ENCODE measurements at regions not wholly inside any gene's neighbourhood (a gene's known extent, or its start where the extent isn't known, plus 50 kb on each side); places are given as distances from the start of the nearest gene placed in this dataset.
"Not testable (repeated sequence)": the region's sequence is repeated elsewhere in the genome, so short reads cannot be mapped to it uniquely, and the experiment has no call there.

DNA sequence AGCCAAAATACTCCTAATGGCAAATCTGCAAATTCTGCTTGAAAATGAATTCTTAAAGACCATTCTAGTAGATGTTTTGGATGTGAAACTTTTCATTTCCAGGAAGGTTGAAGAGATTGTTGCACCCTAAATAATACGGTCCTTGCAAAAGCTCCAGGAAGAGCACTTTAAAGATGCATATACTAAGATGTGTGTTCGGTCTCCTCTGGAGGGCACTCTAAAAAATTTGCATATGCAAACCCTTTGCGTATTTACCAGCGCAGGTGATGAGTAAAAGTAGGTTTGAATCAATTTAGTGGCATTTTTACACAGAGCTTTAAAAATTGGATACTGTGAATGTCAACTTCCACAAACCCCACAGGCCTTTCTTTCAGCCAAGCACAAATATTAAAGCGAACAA is 378.1 kb upstream of the SORCS1 start:
- DNase-seq = no peak

DNA sequence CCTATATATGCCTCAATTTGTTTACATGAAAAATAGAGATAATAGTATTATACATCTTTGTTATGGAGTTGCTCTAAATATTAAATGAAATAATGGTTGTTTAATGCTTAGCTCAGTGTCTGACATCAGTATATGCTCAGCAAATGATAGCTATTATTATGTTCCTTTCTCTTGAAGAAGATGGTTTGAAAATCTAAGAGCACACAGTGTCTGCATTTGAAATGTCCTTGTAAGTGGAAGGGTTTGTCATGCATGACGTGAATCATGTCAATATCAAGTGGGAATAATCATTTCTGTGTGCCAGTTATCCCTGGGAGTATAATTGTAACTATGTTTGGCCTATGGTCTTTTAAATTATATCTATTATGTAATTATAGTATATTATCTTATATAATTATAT is 377.5 kb upstream of the SORCS1 start:
- no peak for DNase-seq

DNA sequence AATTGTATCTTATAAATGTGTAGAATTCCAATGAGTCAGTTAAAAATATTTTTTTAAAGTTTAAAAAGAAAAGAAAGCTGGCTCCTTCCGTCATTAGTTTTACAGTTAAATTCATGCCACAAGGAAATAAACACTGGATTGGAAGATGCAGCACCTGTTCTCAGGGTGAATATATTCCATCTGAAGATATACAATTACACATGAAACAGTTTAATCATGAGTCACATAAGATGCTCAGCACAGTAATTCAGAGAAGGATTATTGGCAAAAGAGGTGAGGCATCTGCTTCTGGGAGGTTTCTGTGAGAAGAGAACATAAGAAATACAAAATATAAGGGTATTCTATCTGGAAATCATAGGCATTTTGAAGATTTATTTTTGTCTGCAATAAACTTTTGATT is 376.5 kb upstream of the SORCS1 start:
- DNase-seq = no peak

DNA sequence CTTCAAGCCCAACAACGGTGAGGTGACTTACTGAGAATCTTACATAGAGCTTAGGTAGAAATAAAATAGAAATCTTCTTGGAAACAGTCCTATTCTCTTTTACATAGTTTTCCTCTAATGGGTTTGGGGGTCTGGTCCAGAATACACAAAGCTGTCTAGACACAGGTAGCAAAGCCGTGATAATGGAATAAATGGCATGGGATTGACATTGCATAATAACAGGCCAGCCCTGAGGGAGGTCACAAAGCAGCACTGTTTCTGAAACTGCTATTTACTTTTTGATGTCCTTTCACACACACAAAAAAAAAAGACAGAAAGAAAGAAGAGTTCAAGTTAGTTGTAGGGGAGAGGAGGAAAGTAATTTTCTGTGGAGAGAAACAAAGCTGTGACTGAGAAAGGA is 364.8 kb upstream of the SORCS1 start:
- no peak for DNase-seq

DNA sequence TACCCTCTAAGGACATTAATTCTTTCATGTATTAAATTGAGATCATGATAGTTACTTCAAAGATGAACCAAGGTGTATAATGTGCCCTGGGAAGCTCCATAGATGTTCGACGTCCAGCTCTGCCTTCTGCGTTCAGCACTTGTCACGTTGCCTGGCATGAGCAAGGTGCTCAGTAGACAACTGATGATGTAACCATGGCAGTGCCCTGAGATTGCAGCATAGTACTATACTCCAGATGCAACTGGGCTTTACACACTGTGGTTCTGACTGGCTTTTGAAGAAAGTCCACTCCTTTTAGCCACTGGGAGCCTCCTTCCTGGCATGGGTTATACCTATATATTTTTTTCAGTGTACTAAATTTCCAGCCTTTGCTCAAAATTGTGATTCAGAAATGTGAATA is 355.8 kb upstream of the SORCS1 start:
- DNase-seq = no peak

DNA sequence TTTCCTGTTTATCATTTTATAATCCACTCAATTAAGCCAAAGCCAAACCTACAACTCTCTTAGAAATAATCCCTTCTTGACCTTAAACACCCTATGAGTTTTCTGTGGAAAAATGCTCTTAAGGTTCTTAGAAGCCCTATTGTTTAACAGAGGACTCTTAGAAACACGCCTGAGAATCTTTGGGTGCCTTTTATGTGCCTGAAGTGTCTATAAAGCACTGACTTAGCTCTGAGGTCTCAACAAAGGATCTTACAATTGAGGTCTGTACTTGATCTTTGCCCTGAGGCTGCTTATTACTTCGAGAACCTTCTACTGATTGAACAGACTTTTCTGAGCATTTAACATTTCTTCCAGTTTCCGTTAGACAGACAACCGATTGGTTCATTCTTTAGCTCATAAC is 353.3 kb upstream of the SORCS1 start:
- DNase-seq = no peak

DNA sequence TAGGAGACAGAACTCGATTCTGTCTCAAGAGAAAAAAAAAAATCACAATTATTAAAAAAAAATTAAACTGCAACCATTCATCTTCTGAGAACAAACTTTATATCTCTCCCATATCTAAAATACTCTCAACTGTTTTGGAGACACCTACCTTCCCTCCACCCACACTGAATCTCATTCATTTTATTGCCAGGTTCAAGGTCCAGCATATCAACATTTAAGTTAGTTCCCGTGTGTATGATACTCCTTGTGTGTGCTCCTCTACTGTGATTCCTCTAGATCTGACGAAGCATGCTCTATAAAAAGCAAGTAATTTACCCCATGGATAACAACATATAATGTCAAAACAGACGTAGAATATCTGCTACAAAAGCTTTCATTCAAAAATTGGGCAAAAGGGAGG is 351.8 kb upstream of the SORCS1 start:
- no peak for DNase-seq

DNA sequence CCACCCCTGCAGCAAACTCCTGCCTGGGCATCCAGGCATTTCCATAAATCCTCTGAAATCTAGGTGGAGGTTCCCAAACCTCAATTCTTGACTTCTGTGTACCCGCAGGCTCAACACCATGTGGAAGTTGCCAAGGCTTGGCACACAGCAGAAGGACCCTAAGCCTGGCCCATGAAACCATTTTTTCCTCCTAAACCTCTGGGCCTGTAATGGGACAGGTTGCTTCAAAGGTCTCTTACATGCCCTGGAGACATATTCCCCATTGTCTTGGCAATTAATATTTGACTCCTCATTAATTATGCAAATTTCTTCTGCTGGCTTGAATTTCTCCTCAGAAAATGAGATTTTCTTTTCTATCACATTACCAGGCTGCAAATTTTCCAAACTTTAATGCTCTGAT is 339.5 kb upstream of the SORCS1 start:
- DNase-seq = not testable (repeated sequence)

DNA sequence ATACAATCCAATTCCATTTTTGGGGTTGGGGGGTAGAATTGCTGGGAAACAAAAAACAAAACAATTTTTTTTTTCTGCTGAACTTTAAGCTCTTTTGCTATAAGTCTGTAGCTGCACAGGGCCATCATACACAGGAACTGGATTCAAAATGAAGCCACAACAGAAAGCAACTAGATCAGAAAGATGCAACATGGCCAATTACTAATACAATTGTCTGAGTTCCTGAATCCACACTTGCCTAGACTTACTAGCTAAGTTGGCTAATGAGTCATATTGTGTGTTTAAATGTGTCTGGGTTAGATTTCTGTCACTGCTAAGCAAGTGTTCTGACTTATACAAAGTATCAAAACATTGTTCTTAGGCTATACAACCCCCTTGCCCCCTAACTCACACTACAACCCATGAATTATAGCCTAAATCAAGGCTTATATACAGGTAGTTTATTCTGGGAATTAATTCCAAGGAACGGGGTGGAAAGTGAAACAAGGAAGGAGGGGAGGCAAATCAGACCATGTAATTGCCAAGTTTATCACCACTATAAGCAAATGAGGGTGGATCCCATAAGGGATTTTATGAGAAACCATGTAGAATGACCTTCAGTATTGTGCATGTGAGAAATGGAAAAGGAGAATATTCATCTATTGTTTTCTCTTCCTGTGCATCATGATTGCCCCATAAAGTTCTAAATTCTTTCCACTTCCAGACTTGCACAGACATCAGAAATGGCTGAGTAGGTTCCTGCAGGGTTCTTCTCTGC is 337.9 kb upstream of the SORCS1 start:
- no peak for DNase-seq

DNA sequence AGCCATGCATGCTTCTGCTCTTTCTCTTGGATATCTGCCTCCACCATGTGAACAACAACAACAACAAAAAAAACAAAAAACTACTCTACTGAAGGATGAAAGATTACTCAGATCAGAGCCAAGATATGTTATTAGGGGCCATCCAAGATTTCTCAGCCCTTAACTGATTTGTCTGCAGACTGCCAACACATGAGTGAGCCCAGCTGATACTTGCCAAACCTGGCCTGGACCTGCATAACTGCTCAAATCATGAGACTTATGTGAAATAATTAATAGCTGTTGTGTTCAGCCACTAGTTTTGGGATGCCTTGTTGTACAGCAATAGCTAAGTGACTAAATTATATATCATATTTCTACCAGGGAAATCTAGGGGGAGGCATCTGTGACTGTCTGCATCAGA is 334.5 kb upstream of the SORCS1 start:
- no peak for DNase-seq

DNA sequence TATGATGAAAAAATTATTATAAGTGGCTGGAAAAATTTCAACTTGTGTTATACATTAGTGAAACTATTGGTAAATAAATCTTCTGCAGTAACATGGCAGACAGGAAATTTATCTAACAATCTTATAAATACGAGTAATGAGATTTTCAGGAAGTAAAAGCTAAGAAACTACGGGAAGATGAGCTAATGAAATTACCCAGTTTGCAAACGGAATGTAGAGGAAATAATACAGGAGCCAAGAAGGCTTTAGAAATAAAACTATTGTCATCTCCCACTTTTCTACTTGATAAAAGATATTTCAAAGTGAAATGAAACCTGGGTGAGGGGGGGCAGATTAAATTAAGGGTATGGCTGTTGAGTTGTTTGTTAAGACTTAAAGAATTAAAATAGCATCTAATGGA is 332.5 kb upstream of the SORCS1 start:
- DNase-seq = no peak

DNA sequence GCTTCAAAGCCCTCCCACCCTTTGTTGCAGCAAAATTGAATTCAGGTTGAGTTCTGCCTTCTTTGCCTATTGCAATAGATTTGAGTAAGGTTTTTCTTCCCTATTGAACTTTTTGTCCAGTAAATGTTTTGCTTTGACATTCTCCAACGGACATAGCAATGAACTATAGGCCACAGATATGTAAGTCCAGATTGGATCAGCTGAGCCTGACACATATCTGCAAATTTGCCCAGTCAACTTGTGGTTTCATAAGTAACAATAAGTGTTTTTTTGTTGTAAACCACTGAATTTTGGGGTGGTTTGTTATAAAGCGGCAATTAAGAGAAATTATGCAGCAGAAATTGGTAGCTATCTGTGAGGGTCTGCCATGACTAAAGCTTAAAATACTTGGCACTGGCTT is 332.1 kb upstream of the SORCS1 start:
- no peak for DNase-seq

DNA sequence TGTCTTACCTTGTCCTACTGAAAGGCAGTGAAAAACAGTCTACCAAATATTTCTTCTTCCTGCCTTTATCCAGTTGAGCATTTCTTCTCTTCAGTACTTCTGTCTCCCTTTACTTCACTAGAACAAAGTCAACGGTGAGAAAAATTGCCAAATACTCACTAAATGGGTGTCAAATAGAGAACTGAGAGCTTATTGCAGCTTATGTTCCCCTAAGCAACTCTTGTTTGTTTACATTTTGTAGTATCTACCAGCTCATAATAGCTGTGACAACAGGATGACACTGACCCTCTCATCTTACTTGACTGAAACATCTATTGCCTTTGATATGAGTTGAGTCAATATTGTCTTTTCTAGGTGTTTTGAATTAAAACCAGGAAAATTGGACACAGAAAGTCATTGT is 327.9 kb upstream of the SORCS1 start:
- DNase-seq = no peak

DNA sequence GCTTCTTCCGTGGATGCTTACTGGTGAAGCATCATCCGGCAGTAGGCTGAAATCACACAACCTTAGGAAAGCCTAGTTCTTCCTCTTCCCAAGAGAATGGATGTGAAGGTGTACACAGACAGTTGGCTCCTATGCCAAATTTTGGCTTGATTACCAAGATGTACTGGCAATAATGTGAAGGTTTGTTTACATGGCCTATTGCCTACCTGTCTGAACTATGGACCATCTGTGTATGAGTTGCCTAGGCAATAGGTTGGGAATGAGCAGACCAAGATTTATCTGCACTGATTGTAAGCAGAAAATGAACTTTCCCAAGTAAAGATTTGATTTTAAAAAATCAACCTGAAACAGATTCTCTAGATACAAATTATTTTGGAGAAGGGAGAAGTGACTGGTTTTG is 325.9 kb upstream of the SORCS1 start:
- DNase-seq = no peak

DNA sequence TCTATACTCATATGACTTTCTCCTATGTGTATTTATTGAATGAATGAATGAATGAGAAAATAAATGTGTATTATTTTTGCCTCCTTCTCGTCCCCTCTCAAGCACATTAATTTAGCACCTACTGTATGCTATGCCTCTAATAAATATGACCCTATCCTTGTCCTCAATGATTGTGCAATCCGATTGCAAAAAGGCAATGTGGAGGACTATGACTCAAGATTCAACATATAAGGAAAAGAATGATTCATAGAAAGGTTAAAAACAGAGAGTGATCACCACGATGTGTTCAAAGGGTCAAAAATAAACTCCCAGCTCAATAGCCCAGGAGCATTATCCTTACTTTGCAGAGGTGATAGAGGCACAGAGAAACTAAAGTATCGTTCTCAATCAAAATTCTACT is 322.8 kb upstream of the SORCS1 start:
- no peak for DNase-seq

DNA sequence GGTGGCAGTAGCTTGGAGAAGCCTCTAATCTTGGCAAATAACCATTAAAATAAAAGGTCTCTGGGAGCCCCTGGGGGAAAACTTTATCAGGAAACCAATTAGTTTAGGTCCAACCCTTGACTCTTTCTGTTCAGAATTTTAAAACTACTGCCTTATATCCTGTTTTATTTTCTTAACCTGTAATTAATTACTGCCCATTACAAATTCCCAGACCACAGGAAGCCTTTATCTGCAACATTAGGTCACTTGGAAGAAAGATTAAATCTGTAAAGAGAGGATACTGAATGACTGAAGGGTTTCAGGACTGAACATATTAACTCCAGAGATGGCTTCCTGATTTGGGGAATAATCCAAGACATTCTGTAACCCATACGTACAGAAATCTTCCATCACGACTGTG is 320.5 kb upstream of the SORCS1 start:
- no peak for DNase-seq

DNA sequence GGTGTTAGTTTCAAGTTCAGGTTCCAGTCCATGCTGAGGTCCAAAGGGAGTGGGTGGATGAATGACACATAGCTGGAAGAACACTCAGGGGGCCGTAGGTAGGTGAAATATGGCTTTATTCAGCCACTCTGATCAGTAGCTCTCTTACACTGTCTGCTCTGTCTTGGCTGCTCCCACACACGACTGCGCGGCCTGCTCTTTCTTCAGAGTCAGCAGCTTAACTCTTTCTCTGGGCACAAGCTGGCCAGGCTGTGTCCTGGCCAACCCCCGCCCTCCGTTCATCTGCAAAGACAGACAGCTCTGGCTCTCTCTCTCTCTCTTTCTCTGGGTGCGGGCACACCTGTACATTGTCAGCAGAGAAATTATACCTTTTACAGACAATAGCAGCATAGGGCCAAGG is 317.4 kb upstream of the SORCS1 start:
- no peak for DNase-seq

DNA sequence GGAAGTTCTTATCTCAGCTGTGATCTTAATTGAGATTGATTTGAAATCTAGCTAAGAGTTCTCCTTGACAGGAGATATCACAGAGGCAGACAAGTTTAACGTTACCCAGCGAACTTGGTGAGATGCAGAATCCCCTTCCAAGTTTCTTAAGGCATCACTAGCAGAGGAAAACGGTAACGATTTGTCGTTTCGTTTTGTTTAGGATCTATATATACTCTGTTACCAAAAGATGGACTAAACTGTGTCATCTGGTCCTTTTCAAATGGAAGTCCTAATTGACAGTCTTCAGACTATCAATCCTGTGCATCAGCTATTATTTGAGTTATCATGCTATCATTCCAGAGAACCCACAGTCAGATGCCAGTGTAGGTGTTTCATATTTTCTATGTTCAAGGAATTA is 316.7 kb upstream of the SORCS1 start:
- no peak for DNase-seq

DNA sequence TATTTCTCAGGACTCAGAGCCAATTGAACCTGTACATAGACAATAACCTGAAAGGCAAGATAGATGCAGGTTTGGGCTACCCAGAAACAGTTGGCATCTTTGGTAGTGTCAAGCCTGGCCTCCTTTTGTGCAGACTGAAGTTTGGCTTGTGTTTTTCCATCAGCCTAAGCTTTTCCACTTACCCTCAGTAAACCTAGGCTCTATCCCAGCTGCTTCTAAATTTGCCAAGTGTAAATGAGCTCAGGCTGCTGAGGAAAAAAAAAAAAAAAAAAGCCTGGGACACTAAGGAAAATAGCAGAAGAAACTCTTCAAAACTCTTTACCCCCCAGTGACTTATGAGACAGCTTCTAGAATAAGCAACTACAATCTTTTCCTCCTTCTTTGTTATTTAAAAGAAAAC is 316.3 kb upstream of the SORCS1 start:
- DNase-seq = no peak

DNA sequence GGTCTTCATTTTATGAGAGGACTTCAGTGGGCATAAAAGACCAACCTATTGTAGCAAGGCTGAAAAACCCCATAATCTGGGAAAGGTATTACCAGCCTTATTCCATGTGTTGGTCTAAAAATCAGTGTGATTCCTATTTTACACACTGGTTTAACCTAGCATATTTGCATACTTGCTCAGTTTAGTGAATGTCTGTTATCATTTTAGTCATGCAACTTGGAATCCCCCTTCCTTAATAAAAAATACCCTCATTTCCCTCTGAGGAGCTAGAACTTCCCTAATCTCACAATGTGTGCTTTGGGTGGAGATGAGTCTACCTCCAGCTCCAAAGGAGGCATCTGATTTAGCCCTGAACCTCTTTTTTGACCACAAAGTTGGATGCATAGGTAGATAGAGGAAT is 312.8 kb upstream of the SORCS1 start:
- DNase-seq = no peak

DNA sequence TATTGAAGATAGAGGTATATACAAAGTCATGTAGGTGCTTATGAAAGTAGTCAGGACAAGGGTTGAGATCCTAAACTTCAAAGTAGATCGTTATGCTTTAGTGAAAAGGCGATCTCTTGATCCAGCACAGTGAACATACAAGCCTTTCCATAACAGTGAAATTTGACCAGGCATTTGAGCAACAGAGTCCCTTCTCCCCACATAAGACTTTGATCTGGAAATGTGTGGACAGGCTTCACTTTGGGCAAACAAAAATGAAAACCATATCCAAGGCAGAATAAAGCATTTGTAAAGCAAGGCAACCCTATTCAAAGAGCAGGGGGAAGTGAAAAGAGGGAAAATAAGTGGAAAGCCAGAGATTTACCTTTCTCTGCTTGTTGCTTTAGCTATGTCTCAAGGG is 311.9 kb upstream of the SORCS1 start:
- DNase-seq = no peak

DNA sequence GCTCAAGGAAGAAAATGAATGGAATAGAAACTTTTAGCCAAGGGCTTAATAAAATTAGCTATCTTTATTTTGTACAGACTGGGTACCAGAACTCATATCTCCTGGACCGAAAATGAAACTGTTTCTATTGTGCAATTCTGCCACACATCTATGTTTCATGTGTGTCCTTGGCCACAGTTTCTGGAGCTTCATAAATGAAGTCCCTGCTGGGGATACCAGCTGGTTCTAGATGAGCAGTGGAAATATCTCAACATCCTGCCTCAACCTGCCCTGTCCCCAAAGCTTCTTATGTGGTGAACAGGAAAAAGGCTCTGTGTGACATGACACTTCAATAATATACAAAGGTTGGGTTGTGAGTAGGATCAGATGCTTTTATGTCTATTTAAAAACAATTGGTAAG is 310.1 kb upstream of the SORCS1 start:
- DNase-seq = no peak

DNA sequence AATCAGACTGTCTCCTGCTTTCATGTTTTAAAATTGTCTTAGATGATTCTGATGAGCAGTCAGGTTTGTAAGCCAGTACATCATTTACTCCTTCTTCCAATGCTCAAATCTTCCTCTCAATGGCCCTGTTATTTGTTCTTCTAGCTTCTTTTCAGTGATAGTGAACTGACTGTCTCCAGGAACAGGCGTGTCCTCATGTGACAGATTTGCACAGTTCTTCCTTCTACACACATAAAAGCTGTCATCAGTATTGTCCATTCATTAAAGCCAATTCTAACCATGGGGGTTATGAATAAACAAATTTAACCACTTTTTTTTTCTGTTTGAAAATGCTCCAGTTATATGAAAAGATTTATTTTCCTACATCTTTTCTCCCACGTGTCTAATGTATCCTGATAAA is 308.7 kb upstream of the SORCS1 start:
- no peak for DNase-seq

DNA sequence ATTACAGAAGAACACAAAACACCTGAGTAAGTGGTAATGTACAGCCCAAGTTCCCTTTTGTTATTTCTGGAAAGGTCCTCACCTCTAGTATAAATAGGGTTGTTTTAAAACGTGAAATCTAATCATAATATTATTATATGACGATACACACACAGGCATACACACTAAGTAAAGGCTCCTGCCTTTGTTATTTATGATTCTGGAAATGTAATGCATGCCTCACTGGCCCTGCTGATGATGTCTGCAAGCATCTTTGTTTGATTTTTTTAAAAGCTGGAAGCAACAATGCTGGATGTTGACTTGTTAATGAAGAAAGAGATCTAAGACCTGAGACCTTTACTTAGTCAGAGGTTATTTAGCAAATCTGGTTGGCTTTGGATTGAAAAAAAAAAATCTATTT is 307.4 kb upstream of the SORCS1 start:
- no peak for DNase-seq

DNA sequence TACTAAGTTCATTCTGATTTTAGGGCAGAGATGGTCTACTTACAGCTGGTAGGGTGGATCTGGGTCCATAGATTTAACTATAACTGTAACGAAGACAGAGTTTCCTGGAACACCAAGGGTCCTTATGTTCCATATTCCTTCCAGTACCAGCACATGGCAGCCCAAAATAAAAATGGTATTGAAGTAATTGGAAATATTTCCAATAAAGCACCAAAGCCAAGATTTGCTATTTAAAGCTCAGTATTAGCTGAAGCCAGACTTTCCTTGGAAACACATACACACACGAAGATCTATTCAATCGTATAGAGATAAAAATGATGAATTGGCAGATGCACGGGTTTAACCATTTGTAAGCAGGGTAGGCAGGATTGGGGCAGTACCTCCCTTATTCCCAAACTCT is 289.1 kb upstream of the SORCS1 start:
- no peak for DNase-seq

DNA sequence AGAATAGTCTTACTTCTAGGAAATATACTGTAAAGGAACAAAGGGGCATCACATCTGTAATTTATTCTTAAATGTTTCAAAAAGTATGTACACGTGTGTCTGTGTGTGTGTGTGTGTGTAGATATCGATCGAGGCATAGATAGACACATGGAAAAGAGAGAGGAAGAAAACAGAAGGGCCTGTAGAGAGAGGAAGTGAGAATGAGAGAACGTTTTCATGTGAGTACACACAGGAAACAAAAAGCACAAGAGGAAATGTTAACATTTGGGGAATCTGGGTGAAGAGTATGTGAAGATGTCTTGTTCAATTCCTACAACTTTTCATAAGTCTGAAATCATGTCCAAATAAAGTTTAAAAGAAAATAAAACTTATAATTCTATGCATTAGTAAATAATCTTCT is 286.5 kb upstream of the SORCS1 start:
- no peak for DNase-seq

All from activated CD4-positive, alpha-beta T cell treated with anti-CD3 and anti-CD28 coated beads, Interleukin-2, Interleukin-6, amounts not matched to agents 100 ng/mL and 50 ng/mL, durations not matched to agents 16 hours and 8 hours (primary cell).